HT-29 (cell line): ENCODE measurements at regions not wholly inside any gene's neighbourhood (a gene's known extent, or its start where the extent isn't known, plus 50 kb on each side); places are given as distances from the start of the nearest gene placed in this dataset.

ENCODE experiments used
- DNase-seq: peaks from one replicate; pipeline ENCODE4 v3.0.0-alpha.2; 2015; ENCODE audit warnings: low spot score

DNA sequence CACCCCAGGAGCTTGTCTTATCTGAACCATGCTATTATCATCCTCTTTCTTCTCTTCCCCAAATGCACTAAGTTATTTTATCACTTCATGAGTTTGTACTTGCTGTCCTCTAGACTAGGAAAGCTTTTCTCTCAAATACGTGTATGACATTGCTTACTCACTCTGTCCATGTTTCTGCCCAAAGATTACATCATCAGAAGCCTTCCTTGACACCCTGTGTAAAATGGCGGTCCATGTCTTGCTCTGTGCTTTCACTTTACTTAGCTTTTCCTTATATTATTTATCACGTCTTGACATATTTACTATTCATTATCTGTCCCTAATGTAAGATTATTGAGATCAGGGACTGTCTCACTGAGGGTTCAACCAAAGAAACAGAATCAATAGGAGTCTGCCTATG is 196.1 kb upstream of the ZEB2 start:
- DNase-seq, result no peak

DNA sequence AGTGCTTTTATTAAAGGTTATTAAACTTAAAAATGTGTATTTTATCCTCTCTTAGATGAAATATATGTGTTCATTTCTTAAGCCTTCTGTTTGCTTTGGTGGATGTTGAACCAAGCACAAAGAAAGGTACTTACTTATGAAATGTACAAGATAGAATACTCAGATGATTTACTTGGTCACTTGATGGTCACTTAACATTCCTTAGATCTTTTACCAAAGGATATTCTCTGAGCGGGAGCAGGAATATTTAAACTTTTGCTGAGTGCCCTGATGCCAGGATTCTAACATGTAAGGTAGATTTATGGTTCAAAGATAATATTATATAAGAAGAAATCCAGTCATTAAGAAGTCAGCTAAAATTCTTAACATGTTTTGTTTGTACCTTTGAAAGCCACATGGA is 193.5 kb upstream of the ZEB2 start:
- DNase-seq, result no peak

DNA sequence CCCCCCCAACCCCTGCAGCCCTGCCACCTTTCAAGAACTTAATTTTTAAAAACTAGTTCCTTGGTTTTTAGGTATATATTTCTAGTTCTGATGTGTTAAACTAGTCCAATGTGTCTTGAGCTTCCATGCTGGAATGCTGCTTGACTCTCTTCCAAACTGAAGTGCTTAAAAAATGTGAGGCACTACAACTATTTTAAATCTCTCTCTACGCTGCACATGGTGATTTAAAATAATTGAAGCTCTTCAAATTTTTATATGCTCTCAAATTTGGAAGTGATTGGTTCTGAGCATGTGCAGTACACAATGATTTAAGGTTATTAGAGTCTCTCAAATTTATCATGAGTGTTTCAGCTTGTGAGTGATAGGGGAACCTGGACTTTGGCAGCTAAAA is 192.6 kb upstream of the ZEB2 start:
- no peak for DNase-seq

DNA sequence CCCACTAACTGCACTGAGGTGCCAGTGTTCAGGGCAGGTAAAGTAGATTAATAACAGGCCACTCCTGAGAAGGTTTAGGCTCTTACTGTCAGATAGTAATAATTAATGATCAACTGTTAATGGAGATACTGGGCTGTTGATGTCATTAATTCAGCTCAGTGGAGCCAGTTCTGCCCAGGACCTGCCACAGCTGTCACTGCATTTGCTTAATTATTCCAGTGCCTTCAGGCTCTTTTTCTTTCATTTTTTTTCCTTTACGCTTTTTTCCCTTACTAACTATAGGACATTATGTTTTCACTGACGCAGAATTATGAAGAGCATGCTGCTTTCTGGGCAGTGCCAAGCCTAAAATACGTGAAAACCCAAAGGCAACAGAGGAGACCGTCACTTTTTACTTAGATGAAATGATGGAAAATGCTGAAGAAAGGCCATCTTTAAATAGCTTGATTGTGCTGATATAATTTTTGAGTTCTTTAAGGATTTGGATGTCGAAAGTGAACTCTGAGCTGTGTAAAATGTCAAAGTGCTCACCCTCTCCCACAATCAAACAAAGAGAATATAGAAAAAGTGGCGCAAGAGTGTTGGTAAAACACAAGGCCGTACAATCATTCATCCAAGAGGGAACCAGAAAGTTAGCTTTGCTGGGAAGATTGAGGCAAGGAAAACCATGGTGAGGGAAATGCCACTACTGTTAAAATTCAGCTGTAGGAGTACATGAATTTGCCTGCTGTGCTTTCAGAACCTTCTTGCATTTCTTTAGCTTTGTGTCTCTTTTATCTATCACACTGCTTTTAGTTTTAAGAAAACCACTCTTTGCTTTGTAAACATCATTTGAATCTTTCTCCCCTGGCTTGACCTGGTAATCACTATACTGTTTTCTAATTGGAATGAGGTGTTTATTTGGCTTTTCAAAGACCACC is 192.0 kb upstream of the ZEB2 start:
- DNase-seq, result no peak

DNA sequence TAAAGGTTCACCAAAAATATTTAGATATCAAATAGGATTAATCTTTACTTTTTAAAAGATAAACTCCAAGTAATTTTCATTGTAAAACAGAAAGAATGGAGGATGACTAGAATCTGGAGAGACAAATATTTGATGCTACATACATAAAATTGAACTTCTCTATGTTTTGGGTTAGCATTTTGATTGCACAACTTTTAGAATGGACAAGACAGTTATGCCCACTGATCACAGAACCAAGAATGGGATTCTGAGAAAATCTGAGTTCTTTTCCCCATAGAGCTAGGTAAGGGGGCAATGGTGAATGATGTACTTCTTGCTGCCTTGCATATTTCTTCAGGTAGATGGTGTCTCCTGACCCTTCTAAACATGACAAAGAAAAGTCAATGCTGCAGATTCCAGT is 191.2 kb upstream of the ZEB2 start:
- DNase-seq, result no peak

DNA sequence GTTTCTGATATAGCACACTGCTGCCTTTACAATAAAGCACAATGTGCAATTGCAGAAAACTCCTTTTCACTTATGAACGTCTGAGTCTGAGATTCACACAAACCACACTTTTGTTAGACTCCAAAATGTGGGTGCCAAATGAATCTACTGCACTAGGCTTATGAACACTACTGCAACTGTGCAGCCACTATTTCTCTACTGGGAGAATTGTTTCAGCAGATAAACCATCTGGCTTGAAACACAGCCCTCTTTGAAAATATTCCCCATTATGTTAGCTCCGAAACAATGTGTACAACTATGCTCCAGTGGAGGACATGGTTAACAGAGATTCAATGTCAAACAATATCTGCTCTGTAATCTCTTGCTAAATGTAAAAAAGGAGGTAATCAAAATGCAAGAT is 188.7 kb upstream of the ZEB2 start:
- DNase-seq, result no peak

DNA sequence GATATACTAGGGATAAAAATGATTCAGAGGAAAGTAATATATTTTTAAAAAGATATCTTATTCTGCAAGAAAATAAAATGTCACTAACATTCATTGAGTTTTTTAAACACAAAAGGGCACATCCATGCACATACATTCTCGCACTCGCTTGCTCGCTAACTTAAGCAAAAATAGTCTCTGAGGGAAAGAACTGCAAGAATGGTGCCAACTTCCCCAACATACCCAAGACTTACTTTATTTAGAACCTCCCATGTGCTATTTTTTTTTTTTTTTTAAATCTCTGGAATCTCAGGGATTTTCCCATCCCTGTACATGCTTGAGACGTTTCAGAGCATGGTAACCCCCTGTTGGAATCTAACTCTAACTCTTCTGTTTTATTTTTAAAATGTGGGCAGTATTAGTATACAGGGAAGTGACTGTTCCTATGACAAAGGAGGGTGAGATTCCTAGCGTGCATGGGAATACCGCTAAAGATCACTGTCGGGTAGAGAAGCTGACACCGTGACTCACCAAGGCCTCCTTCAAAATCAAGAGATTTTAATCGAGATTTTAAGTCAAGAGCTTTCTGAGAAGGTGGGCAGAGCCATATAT is 187.9 kb upstream of the ZEB2 start:
- no peak for DNase-seq

DNA sequence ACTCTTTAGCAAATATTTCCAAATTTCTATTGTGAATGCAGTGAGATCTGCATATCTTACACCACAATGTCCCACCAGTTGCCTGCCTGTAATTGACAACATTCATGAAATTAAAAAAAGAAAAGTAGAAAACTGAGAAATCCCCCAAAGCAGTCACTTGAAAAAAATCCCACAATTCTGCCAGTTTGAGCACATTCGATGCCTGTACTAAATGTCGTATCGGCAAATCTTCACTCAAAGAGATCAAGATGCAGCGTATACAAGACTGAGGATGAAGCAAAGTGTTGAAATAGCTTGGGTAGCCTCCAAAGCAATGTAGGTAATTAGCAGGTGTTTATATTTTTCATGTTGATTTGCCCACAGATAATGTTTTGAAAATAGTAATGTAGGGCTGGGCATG is 186.7 kb upstream of the ZEB2 start:
- no peak for DNase-seq

DNA sequence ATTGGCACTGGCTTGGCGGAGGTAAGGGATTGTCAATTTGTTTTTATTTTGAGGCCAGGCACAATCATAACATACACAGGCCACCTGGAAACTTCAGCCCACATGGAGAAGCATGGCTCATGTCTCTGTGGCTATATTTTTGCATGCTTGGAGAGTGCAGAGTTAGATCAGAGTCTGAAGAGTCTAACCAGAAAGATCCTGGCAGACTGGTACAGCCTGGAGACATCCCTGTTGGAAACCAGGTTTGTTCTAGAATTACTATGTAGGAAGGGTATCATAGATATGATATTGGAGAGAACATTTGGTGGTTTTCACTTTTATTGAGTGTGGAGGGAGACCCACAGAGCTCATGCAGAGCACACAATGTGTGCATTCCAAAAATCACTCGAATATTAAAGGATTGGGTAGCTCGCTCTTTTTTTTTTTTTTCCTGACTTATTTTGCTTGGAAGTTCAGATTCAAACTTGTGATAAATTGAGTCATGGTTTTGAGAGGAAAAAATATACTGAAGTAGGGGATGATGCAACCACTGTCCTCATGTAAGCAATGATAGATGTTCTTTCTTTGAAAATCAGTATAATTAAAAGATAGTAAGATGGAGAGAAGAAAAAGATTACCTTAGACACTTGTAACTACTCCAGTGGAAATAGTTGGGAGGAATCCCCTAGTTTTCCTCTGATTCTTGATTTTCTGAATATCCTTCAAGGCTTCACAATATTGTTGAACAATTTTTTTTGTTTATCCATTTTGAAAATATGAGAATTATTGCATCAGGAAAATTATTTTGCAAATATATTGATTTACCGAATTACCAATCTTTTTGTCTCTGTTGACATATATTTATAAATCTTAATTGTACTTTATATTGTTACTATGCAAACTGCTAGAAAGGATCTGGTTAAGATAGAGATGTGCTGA is 185.7 kb upstream of the ZEB2 start:
- no peak for DNase-seq

DNA sequence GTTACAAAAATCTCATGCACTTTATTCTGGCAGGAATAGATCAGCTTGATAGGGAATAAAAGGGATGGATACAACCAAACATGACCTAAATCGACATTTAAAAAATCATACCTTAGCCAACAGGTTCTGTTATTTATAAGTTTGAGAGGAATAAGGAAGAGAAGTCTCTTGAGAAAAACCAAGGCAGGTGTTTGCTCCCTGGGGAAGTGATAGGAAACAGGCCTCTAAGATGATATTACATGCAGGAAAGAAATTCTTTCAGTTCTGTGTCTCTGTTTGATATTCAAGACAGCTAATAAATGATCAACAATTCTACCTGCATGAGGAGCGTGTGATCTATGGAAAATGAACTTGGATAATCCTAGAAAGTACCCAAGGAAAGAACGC is 184.8 kb upstream of the ZEB2 start:
- DNase-seq, result no peak

DNA sequence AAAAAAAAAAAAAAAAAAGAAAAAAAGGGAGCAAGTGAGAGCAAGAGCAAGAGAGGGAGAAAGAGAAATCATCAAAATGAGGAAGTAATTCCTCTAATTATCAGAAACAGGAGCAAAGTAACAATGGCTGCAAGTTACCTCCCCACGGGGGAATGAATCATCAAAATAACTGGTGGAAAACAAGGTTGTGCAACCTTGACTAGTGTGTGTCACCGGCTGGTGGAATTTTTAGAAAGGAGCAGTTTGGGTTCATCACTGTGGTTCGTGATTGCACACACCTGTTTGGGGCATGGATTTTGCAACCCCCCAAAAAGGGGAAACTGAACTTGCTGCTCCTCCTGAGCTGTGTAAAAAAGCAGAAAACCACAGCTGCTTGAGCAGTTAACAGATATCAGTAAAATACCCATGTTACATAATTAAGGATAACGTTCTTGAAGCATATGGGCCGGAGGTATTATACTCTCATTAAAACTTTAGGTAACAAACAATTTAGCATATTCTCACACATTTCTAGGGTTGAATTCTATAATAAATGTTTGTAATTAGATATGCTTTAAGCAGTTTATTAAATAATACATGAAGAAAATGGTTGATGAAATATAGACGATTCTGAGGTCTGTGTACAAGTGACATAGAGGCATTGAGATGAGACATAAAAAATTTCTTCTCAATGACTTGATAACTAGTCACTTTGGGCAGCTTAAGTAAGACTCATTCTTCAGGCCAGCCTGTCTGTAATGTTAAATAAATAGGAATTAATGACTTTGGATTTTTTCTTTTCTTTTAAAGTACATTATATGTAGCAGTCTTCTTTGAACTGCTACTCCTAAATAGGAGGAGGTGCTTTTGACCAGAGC is 184.2 kb upstream of the ZEB2 start:
- peak; percentile 16 for DNase-seq

DNA sequence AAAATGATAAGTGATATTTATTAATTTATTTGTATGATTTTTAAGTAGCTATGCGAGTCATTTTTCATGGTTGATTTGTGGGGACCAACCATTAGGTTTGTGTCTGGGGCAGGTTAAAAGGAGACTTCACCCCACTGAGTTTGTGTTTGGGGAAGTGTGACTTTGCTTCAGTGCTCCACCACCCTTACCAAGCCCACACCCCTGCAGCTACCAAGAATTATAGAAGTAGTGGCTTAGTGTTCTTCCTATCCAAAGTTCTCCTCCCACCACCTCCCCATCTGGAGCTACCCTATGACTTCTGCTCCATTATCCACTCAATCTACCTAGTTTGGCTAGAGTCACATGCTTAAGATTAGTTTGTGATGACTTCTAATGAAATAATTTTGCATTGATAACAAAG is 182.1 kb upstream of the ZEB2 start:
- no peak for DNase-seq

DNA sequence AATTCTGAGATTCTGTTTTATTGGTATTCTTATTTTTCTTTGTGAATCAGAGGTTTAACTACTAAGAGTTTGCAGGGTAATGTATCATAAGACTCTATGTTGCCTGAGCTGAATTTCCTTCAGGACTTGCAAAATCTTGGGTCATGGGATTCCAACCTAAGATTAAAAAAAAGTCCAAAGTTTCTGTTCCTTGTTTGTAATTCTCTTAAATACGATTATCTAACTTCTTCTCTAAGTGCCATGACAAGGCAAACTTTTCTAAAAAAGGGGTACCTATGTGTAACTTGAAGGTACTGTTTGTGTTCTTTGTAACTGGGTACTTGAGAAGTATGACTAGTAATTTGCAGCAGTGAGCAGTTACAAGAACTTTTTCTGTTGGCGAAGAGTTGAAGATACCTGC is 181.3 kb upstream of the ZEB2 start:
- DNase-seq, result no peak

DNA sequence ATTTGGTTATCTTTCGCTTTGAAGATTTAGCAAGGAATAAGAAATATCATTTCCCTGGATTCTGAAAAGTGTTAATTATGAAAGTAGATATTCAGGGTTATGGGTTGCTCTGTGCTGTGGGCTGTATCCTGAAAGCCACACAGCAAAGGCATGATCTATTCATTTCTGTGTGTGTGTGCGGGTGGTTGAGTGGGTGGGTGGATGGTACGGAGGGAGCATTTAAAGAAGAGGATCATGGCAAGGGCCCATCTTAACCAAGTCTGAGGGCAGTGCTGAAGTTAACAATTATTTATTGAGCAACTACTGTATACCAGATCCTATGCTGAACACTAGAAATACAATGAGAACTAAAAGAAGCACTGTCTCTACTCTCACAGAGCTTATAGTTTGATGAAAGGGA is 178.2 kb upstream of the ZEB2 start:
- DNase-seq, result no peak

DNA sequence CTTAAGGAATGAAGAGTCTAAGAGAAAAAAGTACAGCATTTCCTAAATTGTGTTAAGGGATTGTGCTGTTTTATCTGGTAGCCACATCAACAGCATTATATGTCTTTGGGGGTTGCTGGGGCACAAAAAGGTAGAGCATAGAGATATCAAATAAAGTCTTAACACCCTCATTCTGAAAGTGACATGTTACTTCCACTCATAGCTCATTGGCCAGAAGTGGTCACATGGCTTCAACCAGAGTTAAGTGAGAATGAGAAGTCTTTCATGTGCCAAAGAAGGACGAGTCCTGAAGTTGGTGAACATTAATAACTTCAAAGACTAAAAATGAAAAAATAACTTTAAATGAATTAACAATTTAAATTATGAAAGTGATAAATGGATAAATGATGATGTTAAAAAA is 175.7 kb upstream of the ZEB2 start:
- DNase-seq, result no peak

DNA sequence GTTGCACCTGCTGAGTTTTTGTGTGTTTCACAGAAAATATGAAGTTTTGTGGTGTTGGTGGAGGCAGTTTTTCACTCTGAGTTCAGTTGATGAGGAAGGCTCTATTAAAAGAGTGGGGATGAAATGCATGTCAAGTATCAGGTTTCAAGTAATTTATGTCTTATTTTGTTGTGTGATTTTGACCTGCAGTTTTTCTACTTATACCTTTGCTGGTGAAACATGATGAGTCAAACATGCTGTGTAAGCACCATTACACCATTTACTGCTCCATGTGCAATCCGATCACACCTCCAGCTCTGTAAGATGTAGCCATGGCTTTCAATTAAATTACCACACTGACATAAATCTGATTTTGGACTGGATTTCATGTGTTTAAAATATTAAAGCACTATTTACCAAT is 174.5 kb upstream of the ZEB2 start:
- no peak for DNase-seq

DNA sequence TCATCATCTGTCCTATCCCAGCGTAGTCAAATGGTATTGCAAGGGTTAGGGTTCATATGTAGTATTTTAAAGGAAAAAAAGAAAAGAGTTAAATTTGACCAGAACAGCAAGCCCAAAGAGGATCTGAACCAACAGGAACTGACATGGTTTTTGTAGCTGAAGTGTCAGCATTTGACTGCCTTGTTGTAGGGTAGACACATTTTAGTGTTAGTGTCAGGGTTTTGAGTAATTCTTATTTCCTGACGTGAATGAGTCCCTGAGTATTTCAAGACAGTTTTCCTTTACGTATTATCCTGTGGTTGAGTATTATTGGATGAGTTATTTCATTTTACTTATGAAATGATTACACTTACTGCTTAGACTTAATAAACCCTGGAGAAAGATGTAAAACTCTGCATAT is 173.3 kb upstream of the ZEB2 start:
- no peak for DNase-seq

DNA sequence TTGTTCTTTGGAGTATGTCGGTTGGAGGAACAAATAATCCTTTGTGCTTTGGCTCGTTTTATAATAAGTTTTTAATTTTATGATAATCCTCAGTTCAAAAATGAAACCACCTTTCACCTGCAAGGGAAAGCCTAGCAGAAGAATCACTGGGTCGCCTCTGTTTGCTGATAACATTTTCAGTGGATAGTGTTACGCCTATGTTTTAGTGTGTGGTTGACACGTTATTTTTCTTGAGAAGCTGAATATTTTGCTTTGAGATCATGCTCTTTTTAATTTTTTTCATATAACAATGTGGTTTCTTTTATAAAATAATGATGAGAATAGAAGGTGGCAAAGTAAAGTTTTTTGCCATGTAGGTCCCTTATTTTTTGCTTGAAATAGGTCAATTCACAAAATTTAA is 172.7 kb upstream of the ZEB2 start:
- DNase-seq, result no peak

DNA sequence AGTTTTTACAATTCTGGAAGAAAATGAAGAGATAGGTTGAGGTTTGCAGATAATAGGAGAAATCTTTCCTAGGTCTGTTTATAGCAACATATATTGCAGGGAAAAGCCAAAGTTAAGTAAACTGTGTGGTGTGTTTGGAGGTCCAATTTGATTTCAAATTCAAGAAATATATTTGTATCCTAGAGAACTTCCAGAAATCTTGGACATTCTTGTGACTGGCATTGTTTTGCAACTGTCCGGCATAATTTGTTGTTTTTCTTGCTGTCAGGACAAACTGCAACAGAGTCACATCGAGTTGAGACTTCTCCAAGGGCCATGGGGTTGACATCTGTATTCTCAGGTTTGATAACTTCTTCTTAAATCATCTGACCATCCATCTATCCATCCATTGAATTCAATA is 170.9 kb upstream of the ZEB2 start:
- DNase-seq, result no peak

DNA sequence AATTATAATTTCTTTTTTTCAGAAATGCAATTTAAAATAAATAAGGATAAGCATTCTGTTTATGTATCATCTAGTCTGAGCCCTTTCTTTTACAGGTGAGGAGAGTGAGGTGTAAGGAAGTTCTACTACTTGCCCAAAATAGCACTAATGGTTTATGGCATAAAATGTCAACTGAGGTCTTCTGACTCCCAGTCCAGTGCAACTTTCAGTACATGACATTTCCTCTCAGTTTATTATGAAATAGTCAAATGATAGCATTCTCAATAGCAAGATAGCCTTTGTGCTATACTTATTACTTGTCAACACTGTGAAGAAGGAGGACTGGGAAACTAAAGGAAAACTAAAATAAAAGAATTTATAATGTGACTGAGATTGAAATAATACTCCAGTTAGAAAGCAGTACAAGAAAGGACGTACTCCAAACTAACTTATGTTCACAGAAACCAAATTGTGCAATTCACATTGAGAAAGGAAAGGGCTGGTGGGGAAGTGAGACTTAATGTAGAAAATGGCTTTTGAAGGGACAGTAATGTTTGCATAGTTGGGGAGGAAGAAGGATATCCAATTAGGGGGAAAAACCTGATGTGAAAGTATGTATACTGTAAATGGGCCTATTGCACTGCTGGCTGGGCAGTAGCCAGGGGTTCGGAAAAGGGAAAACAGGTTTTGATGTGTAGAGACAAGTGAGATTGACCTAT is 166.7 kb upstream of the ZEB2 start:
- no peak for DNase-seq

DNA sequence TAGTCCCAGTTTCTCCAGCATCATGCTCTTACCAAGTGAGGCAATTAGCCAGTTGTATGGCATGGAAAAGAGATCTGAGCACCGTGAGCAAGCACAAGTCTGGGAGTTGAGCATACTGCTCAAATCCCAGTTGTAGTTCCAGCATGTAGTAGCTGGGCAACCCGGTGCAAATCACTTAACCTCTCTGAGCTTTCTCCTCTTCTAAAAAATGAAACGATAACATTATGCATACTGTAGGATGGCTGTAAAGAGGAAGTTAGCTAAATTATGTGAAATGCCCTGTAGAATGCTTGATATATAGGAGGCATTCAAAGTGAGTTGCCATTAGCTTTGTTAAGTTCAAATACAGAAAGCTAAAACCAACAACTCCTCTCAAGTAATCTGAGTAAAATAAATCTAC is 164.0 kb upstream of the ZEB2 start:
- DNase-seq, result no peak
